GM21529 (cell line): ENCODE measurements at regions not wholly inside any gene's neighbourhood (a gene's known extent, or its start where the extent isn't known, plus 50 kb on each side); places are given as distances from the start of the nearest gene placed in this dataset.
"Not testable (repeated sequence)": the region's sequence is repeated elsewhere in the genome, so short reads cannot be mapped to it uniquely, and the experiment has no call there.

ENCODE experiments used
- ATAC-seq: cut with Tn5 transposase; IDR thresholded peaks from one replicate; pipeline ENCODE4 v1.9.1; 2021; ENCODE audit not compliant: unreplicated experiment

- ATAC-seq = no peak
Measured at GRCh38 chr1:232145768-232146167, 484.2 kb downstream of the SIPA1L2 start.

GRCh38 chr1:232144696-232145230, 485.2 kb downstream of the SIPA1L2 start:
- ATAC-seq = no peak

GRCh38 chr1:232143315-232143886, 486.5 kb downstream of the SIPA1L2 start:
- no peak for ATAC-seq

- no peak for ATAC-seq
Measured at GRCh38 chr1:232142403-232143314, 487.3 kb downstream of the SIPA1L2 start.

GRCh38 chr1:232141167-232141448, 488.8 kb downstream of the SIPA1L2 start:
- ATAC-seq = not testable (repeated sequence)

- ATAC-seq = no peak
Measured at GRCh38 chr1:232140419-232141166, 489.3 kb downstream of the SIPA1L2 start.

- no peak for ATAC-seq
Measured at GRCh38 chr1:232139444-232139843, 490.5 kb downstream of the SIPA1L2 start.

GRCh38 chr1:232138044-232138443, 491.9 kb downstream of the SIPA1L2 start:
- ATAC-seq = no peak

GRCh38 chr1:232137066-232137465, 492.9 kb downstream of the SIPA1L2 start:
- ATAC-seq = no peak

- ATAC-seq = no peak
Measured at GRCh38 chr1:232136136-232136535, 493.8 kb downstream of the SIPA1L2 start.

- ATAC-seq = no peak
Measured at GRCh38 chr1:232134365-232134764, 495.6 kb downstream of the SIPA1L2 start.

GRCh38 chr1:232132572-232132971, 497.4 kb downstream of the SIPA1L2 start:
- ATAC-seq = no peak

- no peak for ATAC-seq
Measured at GRCh38 chr1:232131715-232132391, 498.1 kb downstream of the SIPA1L2 start.

GRCh38 chr1:232130815-232131480, 499.0 kb downstream of the SIPA1L2 start:
- no peak for ATAC-seq

GRCh38 chr1:232127190-232127589, 500.6 kb downstream of the DISC1 start:
- ATAC-seq = no peak

GRCh38 chr1:232123775-232124659, 497.4 kb downstream of the DISC1 start:
- ATAC-seq = no peak

GRCh38 chr1:232117903-232118302, 491.3 kb downstream of the DISC1 start:
- ATAC-seq = not testable (repeated sequence)

- ATAC-seq = no peak
Measured at GRCh38 chr1:232114985-232115384, 488.4 kb downstream of the DISC1 start.

GRCh38 chr1:232112076-232112475, 485.5 kb downstream of the DISC1 start:
- ATAC-seq = no peak

GRCh38 chr1:232111611-232112010, 485.0 kb downstream of the DISC1 start:
- ATAC-seq = no peak
